ENCODE measurements at regions not wholly inside any gene's neighbourhood (a gene's known extent, or its start where the extent isn't known, plus 50 kb on each side); places are given as distances from the start of the nearest gene placed in this dataset.
A peak's percentile ranks its signal among the peaks of the same experiment; 100 is the strongest.

GRCh38 chr10:23891301-23891700 is 317.6 kb upstream of the KIAA1217 start:
- CTCF ChIA-PET, result no interaction called here
- Histone ChIP-seq H3K27ac (ENCODE audit: low read length) (no peak overlapping the region), H3K4me1 (ENCODE audit: insufficient read depth, low read length) (no peaks in the 10 kb centered on the region), H3K9ac (ENCODE audit: low read length) (no peak overlapping the region), H3K4me3 (ENCODE audit: low read length) (no peak overlapping the region), H2AFZ (ENCODE audit: low read length) (no peak overlapping the region), H4K20me1 (ENCODE audit: low read length) (no peaks in the 10 kb centered on the region), H3K36me3 (ENCODE audit: low read depth, low read length) (no peaks in the 10 kb centered on the region), H3F3A (ENCODE audit: low read length, unreplicated experiment) (no peaks in the 10 kb centered on the region), H3K79me2 (ENCODE audit: low read length) (no peaks in the 10 kb centered on the region), H3K9me3 (ENCODE audit: low read length) (no peaks in the 10 kb centered on the region), H3K9me2 (replicated peaks; ENCODE audit: low read length) (no peaks in the 10 kb centered on the region), H3K4me2 (ENCODE audit: low read length) (no peak overlapping the region), H3K27me3 (ENCODE audit: low read length) (peaks cover 11% of the 10 kb centered on the region; the same call in 1 of the 2 replicates)
- DNase-seq (no peak), ATAC-seq (no peak)
- no TSS peak for BruUV-seq (replicated peaks)
- TF ChIP-seq CTCF (conservative IDR thresholded peaks at IDR 0.05; ENCODE audit: low read depth, low read length) (no peak), EZH2 (IDR thresholded peaks at IDR 0.05; ENCODE audit: low read length, unreplicated experiment) (no peak), EZH2phosphoT487 (IDR thresholded peaks at IDR 0.05; ENCODE audit: borderline replicate concordance, low read length) (no peak)
- intact Hi-C loops (cut with micrococcal nuclease), result no loop called here
- POLR2A ChIA-PET (ENCODE audit: unreplicated experiment), result no interaction called here

GRCh38 chr10:23892296-23892695 is 316.6 kb upstream of the KIAA1217 start:
- intact Hi-C loops (cut with micrococcal nuclease), result no loop called here
- Histone ChIP-seq H3K36me3 (ENCODE audit: low read depth, low read length) (no peaks in the 10 kb centered on the region), H3K79me2 (ENCODE audit: low read length) (no peaks in the 10 kb centered on the region), H3K9ac (ENCODE audit: low read length) (no peak overlapping the region), H4K20me1 (ENCODE audit: low read length) (no peaks in the 10 kb centered on the region), H3K27me3 (ENCODE audit: low read length) (peaks cover 11% of the 10 kb centered on the region; the same call in 1 of the 2 replicates), H3F3A (ENCODE audit: low read length, unreplicated experiment) (no peaks in the 10 kb centered on the region), H3K4me1 (ENCODE audit: insufficient read depth, low read length) (no peaks in the 10 kb centered on the region), H3K27ac (ENCODE audit: low read length) (no peak overlapping the region), H3K9me3 (ENCODE audit: low read length) (no peaks in the 10 kb centered on the region), H2AFZ (ENCODE audit: low read length) (no peak overlapping the region), H3K9me2 (replicated peaks; ENCODE audit: low read length) (no peaks in the 10 kb centered on the region), H3K4me2 (ENCODE audit: low read length) (no peak overlapping the region), H3K4me3 (ENCODE audit: low read length) (no peak overlapping the region)
- no TSS peak for BruUV-seq (replicated peaks)
- DNase-seq, result peak; percentile 4
- CTCF ChIA-PET, result no interaction called here
- no peak for TF ChIP-seq EZH2phosphoT487 (IDR thresholded peaks at IDR 0.05; ENCODE audit: borderline replicate concordance, low read length)
- no peak for TF ChIP-seq EZH2 (IDR thresholded peaks at IDR 0.05; ENCODE audit: low read length, unreplicated experiment)
- TF ChIP-seq CTCF (conservative IDR thresholded peaks at IDR 0.05; ENCODE audit: low read depth, low read length), result no peak
- POLR2A ChIA-PET (ENCODE audit: unreplicated experiment), result no interaction called here
- ATAC-seq, result no peak

GRCh38 chr10:23897267-23897666 is 311.7 kb upstream of the KIAA1217 start:
- no peak overlapping the region for H3K4me2 ChIP-seq (ENCODE audit: low read length)
- H3K4me1 ChIP-seq (ENCODE audit: insufficient read depth, low read length), result no peaks in the 10 kb centered on the region
- H3K27me3 ChIP-seq (ENCODE audit: low read length), result no peaks in the 10 kb centered on the region
- no peaks in the 10 kb centered on the region for H3K9me3 ChIP-seq (ENCODE audit: low read length)
- H3K4me3 ChIP-seq (ENCODE audit: low read length), result no peak overlapping the region
- no peak for ATAC-seq
- no peak overlapping the region for H3K9ac ChIP-seq (ENCODE audit: low read length)
- no peaks in the 10 kb centered on the region for H4K20me1 ChIP-seq (ENCODE audit: low read length)
- intact Hi-C loops (cut with micrococcal nuclease), result no loop called here
- H3K9me2 ChIP-seq (replicated peaks; ENCODE audit: low read length), result no peaks in the 10 kb centered on the region
- no peak overlapping the region for H2AFZ ChIP-seq (ENCODE audit: low read length)
- H3K36me3 ChIP-seq (ENCODE audit: low read depth, low read length), result no peaks in the 10 kb centered on the region
- DNase-seq, result no peak
- no peaks in the 10 kb centered on the region for H3F3A ChIP-seq (ENCODE audit: low read length, unreplicated experiment)
- H3K27ac ChIP-seq (ENCODE audit: low read length), result no peak overlapping the region
- BruUV-seq (replicated peaks), result no TSS peak
- CTCF ChIA-PET, result no interaction called here
- no peak for TF ChIP-seq EZH2phosphoT487 (IDR thresholded peaks at IDR 0.05; ENCODE audit: borderline replicate concordance, low read length)
- no peak for TF ChIP-seq CTCF (conservative IDR thresholded peaks at IDR 0.05; ENCODE audit: low read depth, low read length)
- TF ChIP-seq EZH2 (IDR thresholded peaks at IDR 0.05; ENCODE audit: low read length, unreplicated experiment), result no peak
- no peaks in the 10 kb centered on the region for H3K79me2 ChIP-seq (ENCODE audit: low read length)
- POLR2A ChIA-PET (ENCODE audit: unreplicated experiment), result no interaction called here
